HG03139 (cell line): ENCODE measurements at regions not wholly inside any gene's neighbourhood (a gene's known extent, or its start where the extent isn't known, plus 50 kb on each side); places are given as distances from the start of the nearest gene placed in this dataset.

Source experiments
- ATAC-seq: cut with Tn5 transposase; IDR thresholded peaks from one replicate; pipeline ENCODE4 v1.9.1; 2021; ENCODE audit not compliant: unreplicated experiment

DNA sequence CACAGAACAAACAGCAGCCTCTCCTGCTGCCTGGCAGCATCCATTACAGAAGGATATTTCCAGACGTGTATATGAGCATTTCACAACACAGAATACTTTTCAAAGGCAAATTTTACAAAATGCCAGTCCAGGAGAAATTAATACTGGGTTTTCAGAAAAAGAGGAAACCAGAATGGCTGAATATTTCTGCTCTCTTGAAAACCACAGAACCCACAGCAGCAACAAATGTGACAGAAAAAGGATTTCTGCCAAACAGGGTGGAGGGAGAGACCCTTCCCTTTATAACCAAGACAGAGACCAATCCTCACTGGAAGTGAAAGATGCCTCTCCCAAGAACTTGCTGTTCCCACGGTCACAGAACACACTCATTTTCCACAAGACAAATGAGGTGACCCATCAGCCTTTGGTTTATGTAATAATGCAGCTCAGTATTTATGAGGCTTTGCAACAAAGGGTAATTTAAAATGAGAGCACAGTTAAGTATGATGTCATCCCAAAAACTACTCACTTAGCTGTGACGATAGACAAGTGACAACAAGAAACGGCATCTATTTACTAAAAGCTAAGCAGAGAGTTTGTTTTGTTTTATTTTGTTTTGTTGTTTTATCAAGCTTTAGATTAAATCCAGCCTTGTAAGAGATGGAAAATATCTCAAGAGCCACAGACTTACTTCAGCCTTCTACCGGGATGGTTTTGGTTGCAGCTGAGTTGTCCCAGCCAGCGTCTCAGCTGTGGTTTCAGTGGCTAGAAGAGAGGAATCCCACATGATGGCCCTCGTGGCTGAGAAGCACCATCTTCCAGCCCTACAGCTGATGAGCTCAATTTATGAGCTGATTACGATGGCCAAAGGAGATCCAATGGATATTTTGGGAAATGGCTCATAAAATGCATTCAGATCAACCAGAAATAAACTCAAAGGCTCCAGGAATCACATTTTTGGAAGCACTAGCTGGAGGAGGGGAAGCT, 249.3 kb upstream of the AGAP1 start:
- ATAC-seq: no peak

DNA sequence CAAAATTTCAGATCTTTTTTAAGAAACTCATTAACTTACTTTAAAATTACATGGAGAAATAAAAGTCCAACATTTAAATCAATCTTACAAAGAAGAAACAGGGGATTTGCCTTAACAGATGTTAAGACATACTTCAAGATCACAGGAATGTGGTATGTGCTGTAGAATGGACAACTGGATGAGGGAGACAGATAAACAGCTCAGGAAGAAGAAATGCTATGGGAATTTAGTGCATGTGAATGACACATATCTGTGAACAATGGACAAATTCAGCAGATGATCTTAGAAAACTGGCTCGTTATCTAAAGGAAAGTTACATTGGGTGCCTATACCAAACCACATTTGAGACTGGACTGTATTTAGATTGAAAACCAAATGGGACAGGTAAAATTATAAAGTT, 246.8 kb upstream of the AGAP1 start:
- ATAC-seq: no peak

- no peak for ATAC-seq
Measured at GRCh38 chr2:235255693-235256092, 238.2 kb upstream of the AGAP1 start.

- no peak for ATAC-seq
Measured at GRCh38 chr2:235257590-235257989, 236.3 kb upstream of the AGAP1 start.

- no peak for ATAC-seq
Measured at GRCh38 chr2:235262750-235263149, 231.1 kb upstream of the AGAP1 start.

- ATAC-seq: no peak
Measured at GRCh38 chr2:235263205-235264120, 230.4 kb upstream of the AGAP1 start.

DNA sequence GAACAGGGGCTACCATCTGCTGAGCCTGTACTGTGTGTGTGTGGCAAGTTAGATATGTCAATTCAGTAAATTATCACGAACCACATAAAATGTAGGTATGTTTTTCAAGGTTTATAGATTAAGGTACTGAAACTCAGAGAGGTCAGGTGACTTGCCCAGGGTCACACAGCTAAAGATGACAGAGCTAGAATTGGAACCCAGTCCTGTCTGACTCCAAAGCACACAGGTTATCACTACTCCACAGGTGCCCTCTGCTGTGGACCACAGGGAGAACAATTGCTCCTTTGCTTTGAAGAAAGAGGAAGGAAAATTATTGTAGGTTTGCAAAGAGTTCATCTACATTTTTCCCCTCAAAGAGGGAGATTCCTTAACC, 229.7 kb upstream of the AGAP1 start:
- no peak for ATAC-seq

- ATAC-seq: no peak
Measured at GRCh38 chr2:235264512-235264911, 229.3 kb upstream of the AGAP1 start.

DNA sequence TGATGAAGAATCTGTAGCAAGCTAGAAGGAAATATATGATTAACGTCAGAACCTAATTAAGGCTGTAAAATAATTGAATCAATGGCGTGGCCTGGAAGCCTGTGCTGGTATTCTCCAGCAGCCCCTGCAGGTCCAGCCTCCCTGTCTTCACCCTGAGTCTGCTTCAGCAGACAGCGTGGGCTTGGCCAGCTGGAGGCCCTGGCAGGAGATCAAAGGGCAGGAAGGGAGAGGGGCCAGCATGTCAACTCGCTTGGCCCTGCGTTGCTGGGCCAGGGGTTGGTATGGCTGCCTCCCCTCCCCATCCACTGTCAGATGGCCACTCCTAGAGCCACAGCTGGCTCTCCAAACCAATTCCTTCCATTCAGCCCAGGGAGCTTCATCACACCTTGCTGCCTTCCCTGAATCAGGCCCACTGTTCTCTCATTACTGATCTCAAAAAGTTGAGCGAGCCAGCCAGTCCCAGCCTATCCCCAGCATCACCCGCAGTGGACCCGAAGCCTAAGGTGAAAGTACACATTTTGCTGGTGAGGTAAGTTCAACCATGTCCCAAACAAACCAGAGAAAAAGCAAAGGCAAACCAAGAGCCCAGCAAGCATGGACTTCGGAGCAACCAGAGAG, 228.4 kb upstream of the AGAP1 start:
- ATAC-seq: no peak

- no peak for ATAC-seq
Measured at GRCh38 chr2:235267251-235267650, 226.6 kb upstream of the AGAP1 start.

GRCh38 chr2:235268535-235268934, 225.3 kb upstream of the AGAP1 start:
- ATAC-seq: no peak

GRCh38 chr2:235270291-235270690, 223.6 kb upstream of the AGAP1 start:
- peak; percentile 51 for ATAC-seq

DNA sequence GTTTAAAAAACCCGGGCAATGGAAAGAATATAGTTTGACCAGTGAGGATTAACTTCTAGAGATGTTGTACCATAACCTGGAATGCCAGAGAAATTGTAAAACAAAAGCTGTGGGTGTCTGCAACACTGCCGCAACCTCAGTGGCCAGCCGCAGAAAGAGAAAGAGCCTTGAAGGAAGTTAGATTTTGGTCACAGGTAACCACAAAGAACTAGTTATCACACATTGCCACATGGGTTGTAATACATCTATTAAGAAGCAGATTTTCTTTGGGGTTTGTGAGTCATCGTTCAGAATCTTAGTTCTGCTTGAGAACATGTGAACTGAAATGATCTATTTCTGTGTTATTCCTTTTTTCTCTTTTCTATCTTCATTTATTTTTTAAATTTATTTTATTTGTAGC, 222.9 kb upstream of the AGAP1 start:
- ATAC-seq: peak; percentile 92

GRCh38 chr2:235271936-235272335, 221.9 kb upstream of the AGAP1 start:
- ATAC-seq: no peak

- no peak for ATAC-seq
Measured at GRCh38 chr2:235274023-235274422, 219.8 kb upstream of the AGAP1 start.

GRCh38 chr2:235277485-235277884, 216.4 kb upstream of the AGAP1 start:
- no peak for ATAC-seq

DNA sequence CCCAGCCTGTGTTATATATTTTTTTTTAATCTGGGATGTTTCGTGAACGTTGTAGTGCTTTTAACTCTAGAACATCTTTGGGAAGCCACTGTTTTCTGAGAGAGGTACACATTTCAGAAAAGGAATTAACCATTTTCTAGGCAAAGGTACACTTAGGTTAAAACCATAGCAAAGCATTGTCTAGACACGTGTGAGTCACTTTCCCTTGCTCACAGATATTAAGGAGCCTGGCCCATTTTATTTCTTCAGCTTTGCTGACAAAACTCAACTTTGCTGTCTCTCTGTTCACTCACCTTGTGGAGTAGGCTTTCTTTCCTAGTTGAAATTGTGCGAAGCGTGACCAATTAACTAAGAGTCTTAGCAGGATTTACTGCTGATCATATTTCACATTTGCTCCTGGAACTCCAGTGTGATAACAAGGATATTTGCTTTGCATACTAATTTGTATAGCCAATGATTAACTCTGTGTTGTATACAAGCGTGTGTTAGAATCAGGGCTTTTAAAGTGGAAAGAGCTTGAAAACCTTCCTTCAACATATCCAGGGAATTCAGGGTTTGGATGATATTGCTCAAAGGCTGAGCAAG, 215.0 kb upstream of the AGAP1 start:
- ATAC-seq: no peak

DNA sequence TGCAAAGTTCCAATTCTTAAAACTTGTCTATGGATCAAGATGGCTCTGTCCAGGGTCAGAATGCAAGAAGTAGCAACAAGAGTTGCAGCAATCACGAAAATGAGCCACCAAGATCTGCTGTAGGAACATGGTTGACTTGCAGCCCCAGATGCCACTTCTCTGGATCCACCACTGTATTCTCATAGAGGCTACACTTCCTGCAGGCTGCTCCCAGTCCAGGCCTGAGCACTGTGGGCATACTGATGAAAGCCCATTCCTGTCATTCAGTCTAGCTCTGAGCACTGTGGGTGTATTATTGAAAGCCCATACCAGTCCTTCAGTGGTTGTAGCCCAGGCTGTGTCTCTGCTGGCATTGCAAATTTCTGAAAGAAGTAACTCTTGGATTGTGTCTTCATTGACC, 213.9 kb upstream of the AGAP1 start:
- no peak for ATAC-seq

DNA sequence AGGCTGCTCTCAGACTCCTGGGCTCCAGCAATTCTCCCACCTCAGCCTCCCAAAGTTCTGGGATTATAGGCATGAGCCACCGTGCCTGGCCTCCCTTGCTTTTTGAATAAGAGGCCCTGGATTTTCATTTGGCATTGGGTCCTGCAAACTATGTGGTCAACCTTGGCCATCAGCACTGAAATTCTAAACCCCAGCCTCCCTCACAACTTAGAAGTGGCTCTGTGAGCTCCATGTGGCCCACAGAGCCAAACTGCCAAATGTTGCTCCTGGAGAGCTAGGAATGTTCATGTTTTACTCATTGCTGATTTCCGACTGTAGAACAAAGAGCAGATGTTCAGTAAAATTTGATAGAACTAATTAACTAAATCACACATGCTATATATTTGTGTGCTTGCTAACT, 210.6 kb upstream of the AGAP1 start:
- ATAC-seq: no peak

GRCh38 chr2:235286622-235287374, 207.0 kb upstream of the AGAP1 start:
- no peak for ATAC-seq
